ENCODE measurements at regions not wholly inside any gene's neighbourhood (a gene's known extent, or its start where the extent isn't known, plus 50 kb on each side); places are given as distances from the start of the nearest gene placed in this dataset.

DNA sequence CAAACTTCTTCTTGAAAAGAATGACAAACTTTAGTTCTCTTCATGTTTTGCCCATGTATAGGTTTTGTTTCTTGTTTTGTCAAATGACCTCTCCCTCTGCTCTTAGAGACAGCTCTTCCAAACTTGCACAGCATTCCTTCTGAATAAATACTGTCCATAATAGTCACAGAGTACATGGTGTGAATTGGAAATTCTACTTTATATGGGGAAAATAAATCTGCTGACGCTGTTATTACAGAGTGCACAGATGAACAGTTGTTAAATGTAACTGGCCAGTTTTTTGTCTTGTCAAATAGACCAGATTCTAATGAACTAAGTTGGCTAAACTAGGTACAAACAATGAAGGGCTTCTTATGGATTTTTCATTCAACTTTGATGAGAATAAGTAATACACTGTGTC, 115.8 kb upstream of the DTNA start:
- no peak overlapping the region for H2AK5ac ChIP-seq (ENCODE audit: low read depth, low read length)
- H3K36me3 ChIP-seq (ENCODE audit: control insufficient read depth, insufficient read depth, low read length) = no peaks in the 10 kb centered on the region
- H3K4me2 ChIP-seq (ENCODE audit: low read depth, low read length) = no peak overlapping the region
- H4K20me1 ChIP-seq (ENCODE audit: insufficient read depth, low read length) = no peaks in the 10 kb centered on the region
- no peak overlapping the region for H2BK5ac ChIP-seq (ENCODE audit: low read depth, low read length, poor library complexity, severe bottlenecking)
- H2AK9ac ChIP-seq (replicated peaks; ENCODE audit: low read depth, low read length, poor library complexity) = no peak overlapping the region
- peaks cover 3% of the 10 kb centered on the region for H3K27me3 ChIP-seq (ENCODE audit: control insufficient read depth, insufficient read depth, low read length)
- H3K9me3 ChIP-seq (ENCODE audit: control insufficient read depth, insufficient read depth, low read length) = no peaks in the 10 kb centered on the region
- no peak overlapping the region for H2BK120ac ChIP-seq (ENCODE audit: low read depth, low read length)
- dilution Hi-C loops (cut with HindIII; ENCODE audit: low sequenced_read_pairs, unreplicated experiment) (no loop called here), in situ Hi-C loops (cut with MboI; ENCODE audit: low sequenced_read_pairs) (no loop called here), intact Hi-C loops (cut with micrococcal nuclease) (loop anchor here (10.0 kb wide), 1 partner anchor 381 kb away; no protein-coding TSS in a partner anchor)
- no peak for DNase-seq
- H2BK20ac ChIP-seq (ENCODE audit: low read depth, low read length) = no peak overlapping the region
- TF ChIP-seq, protein P1, sequence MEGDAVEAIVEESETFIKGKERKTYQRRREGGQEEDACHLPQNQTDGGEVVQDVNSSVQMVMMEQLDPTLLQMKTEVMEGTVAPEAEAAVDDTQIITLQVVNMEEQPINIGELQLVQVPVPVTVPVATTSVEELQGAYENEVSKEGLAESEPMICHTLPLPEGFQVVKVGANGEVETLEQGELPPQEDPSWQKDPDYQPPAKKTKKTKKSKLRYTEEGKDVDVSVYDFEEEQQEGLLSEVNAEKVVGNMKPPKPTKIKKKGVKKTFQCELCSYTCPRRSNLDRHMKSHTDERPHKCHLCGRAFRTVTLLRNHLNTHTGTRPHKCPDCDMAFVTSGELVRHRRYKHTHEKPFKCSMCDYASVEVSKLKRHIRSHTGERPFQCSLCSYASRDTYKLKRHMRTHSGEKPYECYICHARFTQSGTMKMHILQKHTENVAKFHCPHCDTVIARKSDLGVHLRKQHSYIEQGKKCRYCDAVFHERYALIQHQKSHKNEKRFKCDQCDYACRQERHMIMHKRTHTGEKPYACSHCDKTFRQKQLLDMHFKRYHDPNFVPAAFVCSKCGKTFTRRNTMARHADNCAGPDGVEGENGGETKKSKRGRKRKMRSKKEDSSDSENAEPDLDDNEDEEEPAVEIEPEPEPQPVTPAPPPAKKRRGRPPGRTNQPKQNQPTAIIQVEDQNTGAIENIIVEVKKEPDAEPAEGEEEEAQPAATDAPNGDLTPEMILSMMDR (conservative IDR thresholded peaks at IDR 0.05; ENCODE audit: low read depth, low read length) = no peak
- no peak for TF ChIP-seq POLR2A (IDR thresholded peaks at IDR 0.05; ENCODE audit: low read depth, low read length)
- TF ChIP-seq MAFK (IDR thresholded peaks at IDR 0.05; ENCODE audit: low read depth, low read length) = no peak
- TF ChIP-seq CEBPB (IDR thresholded peaks at IDR 0.05; ENCODE audit: low read depth, low read length) = no peak
- TF ChIP-seq RAD21 (IDR thresholded peaks at IDR 0.05; ENCODE audit: low read length) = no peak
- TF ChIP-seq, protein P2, sequence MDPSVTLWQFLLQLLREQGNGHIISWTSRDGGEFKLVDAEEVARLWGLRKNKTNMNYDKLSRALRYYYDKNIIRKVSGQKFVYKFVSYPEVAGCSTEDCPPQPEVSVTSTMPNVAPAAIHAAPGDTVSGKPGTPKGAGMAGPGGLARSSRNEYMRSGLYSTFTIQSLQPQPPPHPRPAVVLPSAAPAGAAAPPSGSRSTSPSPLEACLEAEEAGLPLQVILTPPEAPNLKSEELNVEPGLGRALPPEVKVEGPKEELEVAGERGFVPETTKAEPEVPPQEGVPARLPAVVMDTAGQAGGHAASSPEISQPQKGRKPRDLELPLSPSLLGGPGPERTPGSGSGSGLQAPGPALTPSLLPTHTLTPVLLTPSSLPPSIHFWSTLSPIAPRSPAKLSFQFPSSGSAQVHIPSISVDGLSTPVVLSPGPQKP (IDR thresholded peaks at IDR 0.05; ENCODE audit: borderline replicate concordance, low read depth, low read length) = no peak
- H3K27ac ChIP-seq (ENCODE audit: insufficient read depth, low read length) = no peak overlapping the region
- H3K79me1 ChIP-seq (ENCODE audit: low read depth in 1 of 2, low read length in 2 of 2) = no peaks in the 10 kb centered on the region
- no peak overlapping the region for H3K4me3 ChIP-seq (ENCODE audit: insufficient read depth, low read depth, low read length)
- H3K18ac ChIP-seq (ENCODE audit: low read depth, low read length) = no peak overlapping the region
- no CpG with 5 or more reads among the region's 1 CpG for WGBS, 2 experiments (ENCODE audit: extremely low coverage in 2 of 2, insufficient read length in 1 of 2)
- ChIA-PET CTCF (no interaction called here), POLR2A (ENCODE audit: unreplicated experiment) (no interaction called here)
- no peak overlapping the region for H3K14ac ChIP-seq (replicated peaks; ENCODE audit: low read depth, low read length)
- no peak overlapping the region for H3K9ac ChIP-seq (ENCODE audit: low read depth, low read length)
- H3K56ac ChIP-seq (ENCODE audit: extremely low read depth, insufficient read depth, low read length) = no peak overlapping the region
- peaks cover 4% of the 10 kb centered on the region for H3K4me1 ChIP-seq (ENCODE audit: control insufficient read depth, insufficient read depth, low read length)
- no peak for ATAC-seq (ENCODE audit: low read depth)
- no peak overlapping the region for H2AFZ ChIP-seq (replicated peaks; ENCODE audit: low read length, poor library complexity)
- no TSS peak for BruUV-seq (replicated peaks)
- no peak overlapping the region for H4K91ac ChIP-seq (ENCODE audit: insufficient read depth, low read depth, low read length)
- no peak overlapping the region for H4K8ac ChIP-seq (ENCODE audit: low read depth in 2 of 2, low read length in 2 of 2)
- H3K23ac ChIP-seq (ENCODE audit: low read depth, low read length) = no peak overlapping the region
- H2BK15ac ChIP-seq (ENCODE audit: low read depth, low read length) = no peak overlapping the region
- H4K5ac ChIP-seq (ENCODE audit: low read depth, low read length) = no peak overlapping the region
- no peak overlapping the region for H3K4ac ChIP-seq (ENCODE audit: low read depth, low read length)
- no peaks in the 10 kb centered on the region for H3K9me1 ChIP-seq (ENCODE audit: insufficient read depth, low read length)
